ENCODE measurements at regions not wholly inside any gene's neighbourhood (a gene's known extent, or its start where the extent isn't known, plus 50 kb on each side); places are given as distances from the start of the nearest gene placed in this dataset.
"Not testable (repeated sequence)": the region's sequence is repeated elsewhere in the genome, so short reads cannot be mapped to it uniquely, and the experiment has no call there.

GRCh38 chr11:71664941-71665340 is 82.3 kb upstream of the KRTAP5-11 start:
- not testable (repeated sequence) for TF ChIP-seq CTCF (conservative IDR thresholded peaks at IDR 0.05; ENCODE audit: low read length); EZH2phosphoT487 (IDR thresholded peaks at IDR 0.05; ENCODE audit: borderline replicate concordance, low read depth, low read length)

Data from OCI-LY7 (cell line).